H1 (cell line): ENCODE measurements at regions not wholly inside any gene's neighbourhood (a gene's known extent, or its start where the extent isn't known, plus 50 kb on each side); places are given as distances from the start of the nearest gene placed in this dataset.

Experiments
- CTCF ChIA-PET: fragments of 300-600 bp; sonication (Branson Sonifier 250); formaldehyde crosslinking; loops from one replicate; lab custom pipeline; 2021; ENCODE audit not compliant: partially characterized antibody; lab: Charles Lee
- POLR2A ChIA-PET: fragments of 300-600 bp; sonication (Branson Sonifier 250); formaldehyde crosslinking; loops from one replicate; lab custom pipeline; 2021; ENCODE audit warnings: inconsistent platforms; ENCODE audit not compliant: partially characterized antibody; lab: Charles Lee
- DNase-seq, 2 experiments: peaks; one replicate each; pipeline versions ENCODE4 v3.0.0 to v3.0.0-alpha.2; 2010 to 2022; ENCODE audit warnings: low spot score in 2 of 2, low read depth in 1 of 2, mixed read lengths in 1 of 2
- FAIRE-seq: peaks from 2 replicates; lab custom pipeline; 2011; peaks lifted over from hg19 to GRCh38; lab: Jason Lieb, UNC
- H2AFZ ChIP-seq: 2 replicates; pipeline ENCODE4 v1.8.1; 2012; ENCODE audit warnings: low read length, inconsistent platforms
- H2AK5ac ChIP-seq: 2 replicates; pipeline ENCODE4 v1.6.1; 2013; ENCODE audit warnings: low read depth, low read length
- H2BK120ac ChIP-seq: replicated peaks from 2 replicates; pipeline ENCODE3; 2013; ENCODE audit warnings: low read depth, low read length, inconsistent platforms
- H2BK12ac ChIP-seq: 2 replicates; pipeline ENCODE4 v1.6.1; 2013; ENCODE audit warnings: low read depth, low read length
- H2BK15ac ChIP-seq: 2 replicates; pipeline ENCODE4 v1.6.1; 2013; ENCODE audit warnings: low read length
- H2BK20ac ChIP-seq: 2 replicates; pipeline ENCODE4 v1.6.1; 2013; ENCODE audit warnings: low read length
- H2BK5ac ChIP-seq: 2 replicates; pipeline ENCODE4 v1.6.1; 2013; ENCODE audit warnings: low read depth, low read length
- H3K14ac ChIP-seq: 2 replicates; pipeline ENCODE4 v1.6.1; 2013; ENCODE audit warnings: inconsistent platforms; ENCODE audit not compliant: insufficient read length
- H3K18ac ChIP-seq: 2 replicates; pipeline ENCODE4 v1.6.1; 2013; ENCODE audit warnings: low read length; ENCODE audit errors: extremely low read depth
- H3K23ac ChIP-seq: 2 replicates; pipeline ENCODE4 v1.6.1; 2013; ENCODE audit warnings: inconsistent platforms; ENCODE audit not compliant: insufficient read length
- H3K23me2 ChIP-seq: 2 replicates; pipeline ENCODE4 v1.6.1; 2013; ENCODE audit warnings: low read depth, low read length
- H3K27ac ChIP-seq: 2 replicates; pipeline ENCODE4 v1.6.1; 2011; ENCODE audit warnings: low read depth, low read length, inconsistent platforms
- H3K27me3 ChIP-seq, 4 experiments: replicated peaks in 1 of 4; 1 replicate in 1 of 4; 2 replicates in 3 of 4; pipeline versions ENCODE4 v1.6.1 to v1.8.1; 2011 to 2013; ENCODE audit warnings: low read length in 3 of 4, mild to moderate bottlenecking in 3 of 4, inconsistent platforms in 2 of 4, mixed read lengths in 2 of 4, moderate library complexity in 1 of 4; ENCODE audit not compliant: control insufficient read depth in 3 of 4, insufficient read depth in 3 of 4; ENCODE audit errors: extremely low read depth in 1 of 4
- H3K36me3 ChIP-seq, 4 experiments: 2 replicates each; pipeline versions ENCODE4 v1.6.1 to v1.8.1; 2011 to 2013; ENCODE audit warnings: mild to moderate bottlenecking in 4 of 4, low read length in 3 of 4, moderate library complexity in 2 of 4, control low read depth in 1 of 4, inconsistent platforms in 1 of 4; ENCODE audit not compliant: insufficient read depth in 4 of 4, control insufficient read depth in 2 of 4
- H3K4ac ChIP-seq: replicated peaks from 2 replicates; pipeline ENCODE3; 2013; ENCODE audit warnings: low read length, low read depth, mixed read lengths, inconsistent platforms; ENCODE audit not compliant: insufficient read length
- H3K4me1 ChIP-seq, 4 experiments: replicated peaks in 1 of 4; 1 replicate in 1 of 4; 2 replicates in 3 of 4; pipeline versions ENCODE4 v1.6.1 to v1.8.1; 2011 to 2013; ENCODE audit warnings: low read length in 3 of 4, inconsistent platforms in 2 of 4, mixed read lengths in 1 of 4; ENCODE audit not compliant: insufficient read depth in 4 of 4, control insufficient read depth in 3 of 4
- H3K4me2 ChIP-seq, 2 experiments: 2 replicates each; pipeline versions ENCODE4 v1.6.1 to v1.8.1; 2011 to 2013; ENCODE audit warnings: low read depth in 2 of 2, low read length in 2 of 2, control low read depth in 1 of 2, inconsistent platforms in 1 of 2, mild to moderate bottlenecking in 1 of 2; ENCODE audit not compliant: insufficient read depth in 1 of 2
- H3K4me3 ChIP-seq, 4 experiments: fragments of 200-600, 300-600 bp in 1 of 4; sonication (generic), shearing (Covaris generic), sonication (Bioruptor Twin) in 1 of 4; 2 replicates each; pipeline versions ENCODE4 v1.5.1 to v1.8.1; 2011 to 2016; ENCODE audit warnings: low read length in 4 of 4, low read depth in 3 of 4, control low read depth in 2 of 4, inconsistent platforms in 2 of 4, mild to moderate bottlenecking in 2 of 4, mixed read lengths in 1 of 4, moderate library complexity in 1 of 4; ENCODE audit not compliant: insufficient read depth in 2 of 4; ENCODE audit errors: extremely low read depth in 1 of 4
- H3K56ac ChIP-seq: replicated peaks from 2 replicates; pipeline ENCODE3; 2013; ENCODE audit warnings: low read depth, mild to moderate bottlenecking, mixed read lengths, low read length, inconsistent platforms; ENCODE audit not compliant: insufficient read length
- H3K79me1 ChIP-seq: 2 replicates; pipeline ENCODE4 v1.6.1; 2013; ENCODE audit warnings: low read depth, low read length, control low read depth
- H3K79me2 ChIP-seq, 2 experiments: 2 replicates each; pipeline versions ENCODE4 v1.6.1 to v1.8.1; 2012 to 2013; ENCODE audit warnings: low read length in 2 of 2, mild to moderate bottlenecking in 2 of 2, inconsistent platforms in 1 of 2; ENCODE audit not compliant: insufficient read depth in 2 of 2, control insufficient read depth in 1 of 2
- H3K9ac ChIP-seq, 4 experiments: replicated peaks in 1 of 4; 1 replicate in 1 of 4; 2 replicates in 3 of 4; pipeline versions ENCODE4 v1.6.1 to v1.8.1; 2011 to 2013; ENCODE audit warnings: low read depth in 3 of 4, low read length in 3 of 4, control low read depth in 2 of 4, mild to moderate bottlenecking in 2 of 4, moderate library complexity in 2 of 4, inconsistent platforms in 1 of 4; ENCODE audit errors: extremely low read depth in 1 of 4
- H3K9me3 ChIP-seq, 2 experiments: 2 replicates each; pipeline versions ENCODE4 v1.6.1 to v1.8.1; 2012 to 2013; ENCODE audit warnings: mild to moderate bottlenecking in 2 of 2, moderate library complexity in 2 of 2, control low read depth in 1 of 2, inconsistent platforms in 1 of 2, low read depth in 1 of 2, low read length in 1 of 2, mixed read lengths in 1 of 2; ENCODE audit not compliant: insufficient read depth in 2 of 2
- H4K20me1 ChIP-seq, 2 experiments: replicated peaks in 1 of 2; 2 replicates each; pipeline versions ENCODE3 to v1.8.1; 2011 to 2013; ENCODE audit warnings: inconsistent platforms in 2 of 2, low read length in 2 of 2, mild to moderate bottlenecking in 1 of 2; ENCODE audit not compliant: insufficient read depth in 2 of 2, control insufficient read depth in 1 of 2
- H4K5ac ChIP-seq: 2 replicates; pipeline ENCODE4 v1.6.1; 2013; ENCODE audit warnings: low read length, low read depth, mixed read lengths, inconsistent platforms; ENCODE audit not compliant: insufficient read length
- H4K8ac ChIP-seq: 2 replicates; pipeline ENCODE4 v1.8.0; 2013; ENCODE audit warnings: mild to moderate bottlenecking, moderate library complexity, low read length, inconsistent platforms; ENCODE audit not compliant: insufficient read depth; ENCODE audit errors: extremely low read depth
- H4K91ac ChIP-seq: replicated peaks from 2 replicates; pipeline ENCODE3; 2013; ENCODE audit warnings: low read length, mixed read lengths, inconsistent platforms; ENCODE audit not compliant: insufficient read length
- BRCA1 ChIP-seq: IDR thresholded peaks from 2 replicates; pipeline ENCODE4 v1.6.1; 2012; ENCODE audit warnings: low read depth, low read length, improper control_type of control experiment
- KDM1A ChIP-seq: fragments of 200-600, 300-600 bp; sonication (generic); IDR thresholded peaks from 2 replicates; pipeline ENCODE4 v1.7.1; 2016; ENCODE audit warnings: mild to moderate bottlenecking, low read length, borderline replicate concordance
- POLR2AphosphoS5 ChIP-seq: IDR thresholded peaks from 2 replicates; pipeline ENCODE4 v1.6.1; 2011; ENCODE audit warnings: low read depth, low read length
- SRF ChIP-seq: IDR thresholded peaks from 2 replicates; pipeline ENCODE4 v1.6.1; 2011; ENCODE audit warnings: mild to moderate bottlenecking, low read depth, low read length, moderate library complexity
- WGBS, 2 experiments: shearing (Covaris generic) in 1 of 2; methylation state at CpG; one replicate each; pipeline versions ENCODE4 v1.1.6 to v1.1.7; 2013 to 2015; ENCODE audit warnings: low lambda C conversion rate in 2 of 2, mixed read lengths in 2 of 2, inconsistent platforms in 1 of 2, low coverage in 1 of 2, missing lambda C conversion rate in 1 of 2; ENCODE audit not compliant: insufficient replicate concordance in 2 of 2, insufficient coverage in 1 of 2, insufficient read length in 1 of 2; ENCODE audit errors: extremely low coverage in 1 of 2, missing lambda C conversion rate in 1 of 2; 5-methylcytosine and 5-hydroxymethylcytosine counted together

DNA sequence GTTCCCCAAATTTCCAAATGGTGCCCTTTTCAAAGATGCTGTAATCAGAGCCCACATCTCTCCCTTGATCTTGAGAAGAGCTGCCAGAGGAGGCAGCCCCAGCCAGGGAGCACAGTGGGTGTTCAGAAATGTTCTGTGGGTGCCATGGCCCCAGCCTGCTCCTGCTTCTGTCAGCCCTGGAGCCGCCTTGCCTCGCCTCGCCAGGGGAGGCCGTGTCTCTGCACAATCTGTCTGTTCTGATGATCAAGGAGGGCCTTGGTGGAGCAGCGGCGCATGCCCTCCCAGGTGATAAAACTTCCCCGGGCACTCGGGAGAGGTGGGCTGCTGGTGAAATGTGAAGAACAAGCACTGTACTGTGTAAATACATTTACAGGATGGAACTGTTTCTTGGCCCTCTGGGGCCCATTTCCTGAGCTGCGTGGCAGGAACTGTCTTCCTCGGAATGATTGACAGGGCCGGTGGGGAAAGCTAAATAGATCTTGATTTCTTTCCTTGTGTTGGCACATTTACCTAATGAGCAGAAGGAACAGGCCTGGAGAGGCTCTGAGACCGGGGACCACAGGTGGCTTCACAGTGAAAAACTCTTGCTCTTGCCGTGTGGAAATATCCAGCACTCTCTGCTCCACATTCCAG, 207.8 kb upstream of the PODXL start:
- H3K56ac ChIP-seq: no peak overlapping the region
- H4K20me1 ChIP-seq: no peaks in the 10 kb centered on the region
- H2BK120ac ChIP-seq: no peak overlapping the region
- H3K79me2 ChIP-seq: no peaks in the 10 kb centered on the region
- H3K4me1 ChIP-seq: peaks cover 0 to 5% (median 0%) of the 10 kb centered on the region in 4 experiments; a peak in 1 of 7 replicates
- H3K23me2 ChIP-seq: no peaks in the 10 kb centered on the region
- no peak overlapping the region for H3K4ac ChIP-seq
- H2AFZ ChIP-seq: no peak overlapping the region
- FAIRE-seq (no peak), DNase-seq (no peak)
- H3K9ac ChIP-seq: no peak overlapping the region
- TF ChIP-seq SRF: no peak
- no peak for TF ChIP-seq BRCA1
- TF ChIP-seq KDM1A: no peak
- no peak for TF ChIP-seq POLR2AphosphoS5
- H3K9me3 ChIP-seq: no peaks in the 10 kb centered on the region
- CTCF ChIA-PET: interaction anchor here (0.9 to 2.3 kb wide), 4 partner anchors 8 to 75 kb away, joined by 3 to 7 read pairs (median 3); no protein-coding TSS in a partner anchor
- H3K23ac ChIP-seq: no peak overlapping the region
- no peak overlapping the region for H2AK5ac ChIP-seq
- no peak overlapping the region for H3K4me2 ChIP-seq
- no peak overlapping the region for H3K4me3 ChIP-seq
- H2BK20ac ChIP-seq: no peak overlapping the region
- no peak overlapping the region for H3K27ac ChIP-seq
- H4K91ac ChIP-seq: no peak overlapping the region
- H3K18ac ChIP-seq: no peak overlapping the region
- WGBS, 2 experiments: 89% methylated on average over 13 of the region's 13 CpGs; no CpG with 5 or more reads in 1 of the 2 experiments
- H3K27me3 ChIP-seq: no peaks in the 10 kb centered on the region
- no peaks in the 10 kb centered on the region for H3K79me1 ChIP-seq
- H2BK15ac ChIP-seq: no peak overlapping the region
- H4K5ac ChIP-seq: no peak overlapping the region
- no peaks in the 10 kb centered on the region for H3K36me3 ChIP-seq
- H3K14ac ChIP-seq: no peak overlapping the region
- H4K8ac ChIP-seq: no peak overlapping the region
- H2BK5ac ChIP-seq: no peak overlapping the region
- no peak overlapping the region for H2BK12ac ChIP-seq
- POLR2A ChIA-PET: no interaction called here
